ENCODE measurements at regions not wholly inside any gene's neighbourhood (a gene's known extent, or its start where the extent isn't known, plus 50 kb on each side); places are given as distances from the start of the nearest gene placed in this dataset.

- DNase-seq (ENCODE audit: extremely low read depth in 1 of 4, low spot score in 3 of 4) (no peak), FAIRE-seq (no peak), ATAC-seq (no peak)
- in situ Hi-C loops (cut with MboI) = no loop called here
- no peak overlapping the region for H3K9ac ChIP-seq (ENCODE audit: insufficient read depth in 1 of 2, low read depth in 2 of 2, low read length in 2 of 2)
- under 1% methylated on average over 7 of the region's 7 CpGs for WGBS (ENCODE audit: insufficient coverage, low coverage, missing lambda C conversion rate)
- no peaks in the 10 kb centered on the region for H3K9me1 ChIP-seq (ENCODE audit: control insufficient read depth, insufficient read depth, low read length)
- no peaks in the 10 kb centered on the region for H3K4me1 ChIP-seq (replicated peaks in 1 of 2; ENCODE audit: control insufficient read depth in 2 of 2, insufficient read depth in 2 of 2, low read length in 2 of 2)
- no peaks in the 10 kb centered on the region for H3K9me3 ChIP-seq (replicated peaks; ENCODE audit: control insufficient read depth, insufficient read depth, low read depth, low read length)
- ChIA-PET CTCF (ENCODE audit: low intra/inter-chr PET ratio) (no interaction called here), POLR2A (interaction anchor here (0.7 kb wide), 1 partner anchor 10 kb away, joined by 3 read pairs; no protein-coding TSS in a partner anchor)
- peak; percentile 63 for TF ChIP-seq TFE3 (CRISPR knock-in tag; IDR thresholded peaks at IDR 0.05)
- TF ChIP-seq MTA1 (IDR thresholded peaks at IDR 0.05; ENCODE audit: borderline replicate concordance) = no peak
- no peak overlapping the region for H3K4me3 ChIP-seq
- no peaks in the 10 kb centered on the region for H3K27me3 ChIP-seq (ENCODE audit: control insufficient read depth in 2 of 2, insufficient read depth in 2 of 2, low read length in 2 of 2)
- H3K4me2 ChIP-seq (ENCODE audit: insufficient read depth, low read length) = no peak overlapping the region
- H2AFZ ChIP-seq (ENCODE audit: low read depth, low read length) = no peak overlapping the region
- no peaks in the 10 kb centered on the region for H4K20me1 ChIP-seq (replicated peaks; ENCODE audit: control insufficient read depth, insufficient read depth, low read length)
- no peaks in the 10 kb centered on the region for H3K79me2 ChIP-seq (ENCODE audit: control insufficient read depth, insufficient read depth, low read length)
- no peaks in the 10 kb centered on the region for H3K36me3 ChIP-seq (ENCODE audit: control insufficient read depth, insufficient read depth, low read length)
- intact Hi-C loops (cut with micrococcal nuclease) = no loop called here
- BruUV-seq (replicated peaks) = no TSS peak
- H3K27ac ChIP-seq (ENCODE audit: extremely low read depth, low read depth, low read length) = no peak overlapping the region
Measured at GRCh38 chr16:13527332-13527731, 392.6 kb upstream of the ERCC4 start.

GRCh38 chr16:13528691-13529090 lies 391.3 kb upstream of the ERCC4 start:
- Histone ChIP-seq H3K27me3 (ENCODE audit: control insufficient read depth in 2 of 2, insufficient read depth in 2 of 2, low read length in 2 of 2) (no peaks in the 10 kb centered on the region), H3K4me3 (no peak overlapping the region), H3K79me2 (ENCODE audit: control insufficient read depth, insufficient read depth, low read length) (no peaks in the 10 kb centered on the region), H3K36me3 (ENCODE audit: control insufficient read depth, insufficient read depth, low read length) (no peaks in the 10 kb centered on the region), H3K4me1 (replicated peaks in 1 of 2; ENCODE audit: control insufficient read depth in 2 of 2, insufficient read depth in 2 of 2, low read length in 2 of 2) (no peaks in the 10 kb centered on the region), H3K27ac (ENCODE audit: extremely low read depth, low read depth, low read length) (no peak overlapping the region), H3K4me2 (ENCODE audit: insufficient read depth, low read length) (no peak overlapping the region), H3K9ac (ENCODE audit: insufficient read depth in 1 of 2, low read depth in 2 of 2, low read length in 2 of 2) (no peak overlapping the region), H3K9me1 (ENCODE audit: control insufficient read depth, insufficient read depth, low read length) (no peaks in the 10 kb centered on the region), H2AFZ (ENCODE audit: low read depth, low read length) (no peak overlapping the region), H4K20me1 (replicated peaks; ENCODE audit: control insufficient read depth, insufficient read depth, low read length) (no peaks in the 10 kb centered on the region), H3K9me3 (replicated peaks; ENCODE audit: control insufficient read depth, insufficient read depth, low read depth, low read length) (no peaks in the 10 kb centered on the region)
- DNase-seq (ENCODE audit: extremely low read depth in 1 of 4, low spot score in 3 of 4) = no peak
- CTCF ChIA-PET (ENCODE audit: low intra/inter-chr PET ratio) = no interaction called here
- in situ Hi-C loops (cut with MboI) (no loop called here), intact Hi-C loops (cut with micrococcal nuclease) (no loop called here)
- no TSS peak for BruUV-seq (replicated peaks)
- TF ChIP-seq SMC3 (conservative IDR thresholded peaks at IDR 0.05; ENCODE audit: insufficient read depth, low read depth, low read length) (no peak), POLR2B (IDR thresholded peaks at IDR 0.05; ENCODE audit: low read depth, partially characterized antibody) (no peak), NCOA2 (IDR thresholded peaks at IDR 0.05; ENCODE audit: partially characterized antibody in 2 of 2) (no peak), MTF1 (CRISPR knock-in tag; IDR thresholded peaks at IDR 0.05; ENCODE audit: borderline replicate concordance) (no peak), PCBP1 (IDR thresholded peaks at IDR 0.05; ENCODE audit: low read depth, low read length, poor library complexity, severe bottlenecking) (no peak), PTBP1 (IDR thresholded peaks at IDR 0.05; ENCODE audit: low read depth, low read length) (no peak), ZNF586 (CRISPR knock-in tag; conservative IDR thresholded peaks at IDR 0.05) (no peak), SIX5 (IDR thresholded peaks at IDR 0.05; ENCODE audit: borderline replicate concordance in 1 of 2, insufficient read depth in 1 of 2, low read depth in 1 of 2, low read length in 2 of 2) (no peak)
- no peak for FAIRE-seq
- 4% methylated on average over 3 of the region's 3 CpGs for WGBS (ENCODE audit: insufficient coverage, low coverage, missing lambda C conversion rate)
- no peak for ATAC-seq
- POLR2A ChIA-PET = no interaction called here
